ENCODE measurements at regions not wholly inside any gene's neighbourhood (a gene's known extent, or its start where the extent isn't known, plus 50 kb on each side); places are given as distances from the start of the nearest gene placed in this dataset.

DNA sequence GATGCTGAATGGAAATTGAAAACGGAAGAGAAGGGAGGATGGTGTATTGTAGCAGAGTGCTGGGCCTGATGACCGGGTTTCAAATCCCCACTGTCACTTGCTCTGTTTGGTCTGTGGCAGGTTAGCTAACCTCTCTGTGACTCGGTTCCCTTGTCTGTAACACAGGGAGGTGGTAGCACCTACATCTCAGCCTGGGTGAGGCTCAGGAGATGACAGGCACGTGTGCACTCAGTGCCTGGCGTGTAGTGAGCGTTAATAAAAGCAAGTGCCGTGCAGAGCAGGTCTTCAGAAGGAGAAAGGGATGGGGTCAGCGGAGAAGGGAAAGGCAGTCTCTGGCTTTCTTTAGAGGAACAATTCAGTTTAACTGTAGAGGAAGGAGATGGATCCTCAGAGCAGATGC, 125.5 kb upstream of the SMIM21 start:
- TF ChIP-seq SUZ12 (IDR thresholded peaks at IDR 0.05) (no peak), TARDBP (IDR thresholded peaks at IDR 0.05) (no peak), BHLHE40 (IDR thresholded peaks at IDR 0.05; ENCODE audit: borderline replicate concordance) (no peak), NFRKB (IDR thresholded peaks at IDR 0.05) (no peak), PKNOX1 (IDR thresholded peaks at IDR 0.05) (no peak), ARNT (IDR thresholded peaks at IDR 0.05) (no peak), SP1 (IDR thresholded peaks at IDR 0.05) (no peak), CTBP1 (IDR thresholded peaks at IDR 0.05; ENCODE audit: borderline replicate concordance) (no peak)
